BE2C (cell line): ENCODE measurements at regions not wholly inside any gene's neighbourhood (a gene's known extent, or its start where the extent isn't known, plus 50 kb on each side); places are given as distances from the start of the nearest gene placed in this dataset.

Experiments used
- DNase-seq: peaks from one replicate; pipeline ENCODE4 v3.0.0-alpha.2; 2020
- H3K27me3 ChIP-seq: fragments of 250-450 bp; sonication (Bioruptor Pico); 2 replicates; pipeline ENCODE4 v1.5.1; 2020; ENCODE audit warnings: mild to moderate bottlenecking
- H3K36me3 ChIP-seq: fragments of 250-450 bp; sonication (Bioruptor Pico); 2 replicates; pipeline ENCODE4 v1.5.1; 2020; ENCODE audit warnings: mild to moderate bottlenecking
- H3K4me1 ChIP-seq: fragments of 250-450 bp; sonication (Bioruptor Pico); 2 replicates; pipeline ENCODE4 v1.5.1; 2020
- H3K4me3 ChIP-seq: 2 replicates; pipeline ENCODE4 v1.5.1; 2011; ENCODE audit warnings: low read depth, low read length
- H3K9me3 ChIP-seq: fragments of 250-450 bp; sonication (Bioruptor Pico); 2 replicates; pipeline ENCODE4 v1.5.1; 2020
- CTCF ChIP-seq: IDR thresholded peaks from 2 replicates; pipeline ENCODE4 v1.5.1; 2012; ENCODE audit warnings: mild to moderate bottlenecking, low read depth, low read length

GRCh38 chr5:123873846-123874245 lies 361.9 kb downstream of the CSNK1G3 start:
- no peaks in the 10 kb centered on the region for H3K9me3 ChIP-seq
- H3K4me1 ChIP-seq = peaks cover 6% of the 10 kb centered on the region
- TF ChIP-seq CTCF = no peak
- H3K36me3 ChIP-seq = no peaks in the 10 kb centered on the region
- no peak overlapping the region for H3K4me3 ChIP-seq
- no peaks in the 10 kb centered on the region for H3K27me3 ChIP-seq
- no peak for DNase-seq

- peaks cover 6% of the 10 kb centered on the region for H3K4me1 ChIP-seq
- no peak for DNase-seq
- H3K27me3 ChIP-seq = no peaks in the 10 kb centered on the region
- H3K36me3 ChIP-seq = no peaks in the 10 kb centered on the region
- no peak for TF ChIP-seq CTCF
- no peak overlapping the region for H3K4me3 ChIP-seq
- no peaks in the 10 kb centered on the region for H3K9me3 ChIP-seq
These were observed 359.4 kb downstream of the CSNK1G3 start for GRCh38 chr5:123871373-123871772.

GRCh38 chr5:123868881-123869280 lies 356.9 kb downstream of the CSNK1G3 start:
- Histone ChIP-seq H3K4me1 (peaks cover 2% of the 10 kb centered on the region), H3K36me3 (no peaks in the 10 kb centered on the region), H3K27me3 (no peaks in the 10 kb centered on the region), H3K9me3 (no peaks in the 10 kb centered on the region), H3K4me3 (no peak overlapping the region)
- no peak for DNase-seq
- TF ChIP-seq CTCF = no peak

- peaks cover 2% of the 10 kb centered on the region; the same call in 1 of the 2 replicates for H3K4me1 ChIP-seq
- no peaks in the 10 kb centered on the region for H3K9me3 ChIP-seq
- H3K27me3 ChIP-seq = no peaks in the 10 kb centered on the region
- no peak for TF ChIP-seq CTCF
- H3K4me3 ChIP-seq = no peak overlapping the region
- no peak for DNase-seq
- no peaks in the 10 kb centered on the region for H3K36me3 ChIP-seq
These were observed 356.3 kb downstream of the CSNK1G3 start for GRCh38 chr5:123868267-123868666.

GRCh38 chr5:123865641-123866040 lies 353.7 kb downstream of the CSNK1G3 start:
- no peak for TF ChIP-seq CTCF
- Histone ChIP-seq H3K36me3 (no peaks in the 10 kb centered on the region), H3K27me3 (no peaks in the 10 kb centered on the region), H3K4me3 (no peak overlapping the region), H3K9me3 (no peaks in the 10 kb centered on the region), H3K4me1 (peaks cover 2% of the 10 kb centered on the region; the same call in 1 of the 2 replicates)
- DNase-seq = no peak

GRCh38 chr5:123864578-123864977 lies 352.6 kb downstream of the CSNK1G3 start:
- H3K4me1 ChIP-seq = peaks cover 2% of the 10 kb centered on the region; the same call in 1 of the 2 replicates
- DNase-seq = no peak
- TF ChIP-seq CTCF = no peak
- no peaks in the 10 kb centered on the region for H3K36me3 ChIP-seq
- H3K4me3 ChIP-seq = no peak overlapping the region
- H3K9me3 ChIP-seq = no peaks in the 10 kb centered on the region
- no peaks in the 10 kb centered on the region for H3K27me3 ChIP-seq
